ENCODE measurements at regions not wholly inside any gene's neighbourhood (a gene's known extent, or its start where the extent isn't known, plus 50 kb on each side); places are given as distances from the start of the nearest gene placed in this dataset.
"Not testable (repeated sequence)": the region's sequence is repeated elsewhere in the genome, so short reads cannot be mapped to it uniquely, and the experiment has no call there.

- Histone ChIP-seq H3K9me3 (ENCODE audit: control insufficient read depth, low read depth, low read length) (no peaks in the 10 kb centered on the region), H3K9me1 (ENCODE audit: control insufficient read depth, extremely low read depth, insufficient read depth, low read length) (no peaks in the 10 kb centered on the region), H3K79me2 (ENCODE audit: control insufficient read depth, insufficient read depth, low read length) (no peaks in the 10 kb centered on the region), H3K4me3 (ENCODE audit: control insufficient read depth in 2 of 3, extremely low read depth in 1 of 3, insufficient read depth in 2 of 3, low read depth in 1 of 3, low read length in 3 of 3) (no peak overlapping the region), H3K27me3 (ENCODE audit: control insufficient read depth, extremely low read depth, insufficient read depth, low read length) (no peaks in the 10 kb centered on the region), H4K20me1 (ENCODE audit: control insufficient read depth, extremely low read depth, insufficient read depth, low read length) (no peaks in the 10 kb centered on the region), H3K27ac (ENCODE audit: control insufficient read depth, insufficient read depth, low read length) (no peak overlapping the region), H3K36me3 (ENCODE audit: control insufficient read depth in 2 of 2, extremely low read depth in 1 of 2, insufficient read depth in 2 of 2, low read length in 2 of 2) (no peaks in the 10 kb centered on the region), H3K9ac (ENCODE audit: control insufficient read depth, extremely low read depth, insufficient read depth, low read length) (no peak overlapping the region), H2AFZ (ENCODE audit: control insufficient read depth, low read length) (no peak overlapping the region), H3K4me2 (ENCODE audit: control insufficient read depth, extremely low read depth, insufficient read depth, low read depth, low read length) (no peak overlapping the region), H3K4me1 (ENCODE audit: control insufficient read depth, extremely low read depth, insufficient read depth, low read length) (peaks cover 3% of the 10 kb centered on the region)
- DNase-seq (ENCODE audit: low read depth, low spot score): no peak
- dilution Hi-C loops (cut with MboI; ENCODE audit: extremely low pct_ligation_motif_present, low sequenced_read_pairs): no loop called here
- TF ChIP-seq CTCF (optimal IDR thresholded peaks at IDR 0.05 in 1 of 3, IDR thresholded peaks at IDR 0.05 in 1 of 3, conservative IDR thresholded peaks at IDR 0.05 in 1 of 3; ENCODE audit: extremely low read depth in 1 of 3, insufficient read depth in 2 of 3, low read length in 3 of 3) (no peak), EZH2 (IDR thresholded peaks at IDR 0.05; ENCODE audit: low read length) (no peak)
- FAIRE-seq: no peak
Measured at GRCh38 chr13:60836821-60837220, 439.8 kb downstream of the TDRD3 start.

- no peak for TF ChIP-seq CTCF (optimal IDR thresholded peaks at IDR 0.05 in 1 of 3, IDR thresholded peaks at IDR 0.05 in 1 of 3, conservative IDR thresholded peaks at IDR 0.05 in 1 of 3; ENCODE audit: extremely low read depth in 1 of 3, insufficient read depth in 2 of 3, low read length in 3 of 3)
- TF ChIP-seq EZH2 (IDR thresholded peaks at IDR 0.05; ENCODE audit: low read length): no peak
- DNase-seq (ENCODE audit: low read depth, low spot score) (no peak), FAIRE-seq (no peak)
- Histone ChIP-seq H3K9ac (ENCODE audit: control insufficient read depth, extremely low read depth, insufficient read depth, low read length) (no peak overlapping the region), H3K4me2 (ENCODE audit: control insufficient read depth, extremely low read depth, insufficient read depth, low read depth, low read length) (no peak overlapping the region), H3K27me3 (ENCODE audit: control insufficient read depth, extremely low read depth, insufficient read depth, low read length) (no peaks in the 10 kb centered on the region), H3K27ac (ENCODE audit: control insufficient read depth, insufficient read depth, low read length) (no peak overlapping the region), H3K4me3 (ENCODE audit: control insufficient read depth in 2 of 3, extremely low read depth in 1 of 3, insufficient read depth in 2 of 3, low read depth in 1 of 3, low read length in 3 of 3) (no peak overlapping the region), H3K4me1 (ENCODE audit: control insufficient read depth, extremely low read depth, insufficient read depth, low read length) (no peaks in the 10 kb centered on the region), H4K20me1 (ENCODE audit: control insufficient read depth, extremely low read depth, insufficient read depth, low read length) (no peaks in the 10 kb centered on the region), H3K9me3 (ENCODE audit: control insufficient read depth, low read depth, low read length) (no peaks in the 10 kb centered on the region), H2AFZ (ENCODE audit: control insufficient read depth, low read length) (no peak overlapping the region), H3K36me3 (ENCODE audit: control insufficient read depth in 2 of 2, extremely low read depth in 1 of 2, insufficient read depth in 2 of 2, low read length in 2 of 2) (no peaks in the 10 kb centered on the region), H3K79me2 (ENCODE audit: control insufficient read depth, insufficient read depth, low read length) (no peaks in the 10 kb centered on the region), H3K9me1 (ENCODE audit: control insufficient read depth, extremely low read depth, insufficient read depth, low read length) (no peaks in the 10 kb centered on the region)
- dilution Hi-C loops (cut with MboI; ENCODE audit: extremely low pct_ligation_motif_present, low sequenced_read_pairs): no loop called here
Measured at GRCh38 chr13:60811581-60811980, 414.6 kb downstream of the TDRD3 start.

- H3K9me1 ChIP-seq (ENCODE audit: control insufficient read depth, extremely low read depth, insufficient read depth, low read length); H3K4me3 ChIP-seq (ENCODE audit: control insufficient read depth in 2 of 3, extremely low read depth in 1 of 3, insufficient read depth in 2 of 3, low read depth in 1 of 3, low read length in 3 of 3); H2AFZ ChIP-seq (ENCODE audit: control insufficient read depth, low read length); FAIRE-seq; H3K79me2 ChIP-seq (ENCODE audit: control insufficient read depth, insufficient read depth, low read length); DNase-seq (ENCODE audit: low read depth, low spot score); dilution Hi-C loops (cut with MboI; ENCODE audit: extremely low pct_ligation_motif_present, low sequenced_read_pairs); H3K27me3 ChIP-seq (ENCODE audit: control insufficient read depth, extremely low read depth, insufficient read depth, low read length); H3K4me2 ChIP-seq (ENCODE audit: control insufficient read depth, extremely low read depth, insufficient read depth, low read depth, low read length); H3K27ac ChIP-seq (ENCODE audit: control insufficient read depth, insufficient read depth, low read length); H3K9me3 ChIP-seq (ENCODE audit: control insufficient read depth, low read depth, low read length); H3K36me3 ChIP-seq (ENCODE audit: control insufficient read depth in 2 of 2, extremely low read depth in 1 of 2, insufficient read depth in 2 of 2, low read length in 2 of 2); H4K20me1 ChIP-seq (ENCODE audit: control insufficient read depth, extremely low read depth, insufficient read depth, low read length); H3K4me1 ChIP-seq (ENCODE audit: control insufficient read depth, extremely low read depth, insufficient read depth, low read length); H3K9ac ChIP-seq (ENCODE audit: control insufficient read depth, extremely low read depth, insufficient read depth, low read length): not testable (repeated sequence)
Measured at GRCh38 chr13:60805640-60806039, 408.6 kb downstream of the TDRD3 start.
